ENCODE measurements at regions not wholly inside any gene's neighbourhood (a gene's known extent, or its start where the extent isn't known, plus 50 kb on each side); places are given as distances from the start of the nearest gene placed in this dataset.
"Not testable (repeated sequence)": the region's sequence is repeated elsewhere in the genome, so short reads cannot be mapped to it uniquely, and the experiment has no call there.

DNA sequence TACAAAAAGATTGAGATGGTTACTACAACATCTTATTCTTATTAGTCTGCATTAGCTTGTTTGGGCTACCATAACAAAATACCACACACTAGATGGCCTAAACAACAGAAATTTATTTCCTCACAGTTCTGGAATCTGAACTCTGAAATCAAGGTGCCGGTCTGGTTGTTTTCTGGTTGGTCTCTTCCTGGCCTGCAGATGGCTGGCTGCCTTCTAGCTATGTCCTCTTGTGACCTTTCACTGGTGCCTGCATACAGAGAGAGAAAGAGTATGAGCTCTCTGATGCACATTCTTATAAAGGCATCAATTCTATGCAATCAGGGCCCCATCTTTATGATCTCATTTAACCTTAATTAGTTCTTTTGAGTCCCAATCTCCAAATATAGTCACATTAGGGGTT, 696.5 kb downstream of the TDRD15 start:
- H3K4me3 ChIP-seq (ENCODE audit: low read length), result no peak overlapping the region
- no peaks in the 10 kb centered on the region for H3K27me3 ChIP-seq (ENCODE audit: control insufficient read depth, insufficient read depth, low read length)
- H3K9ac ChIP-seq (ENCODE audit: low read length), result no peak overlapping the region
- no peaks in the 10 kb centered on the region for H3K36me3 ChIP-seq (ENCODE audit: control insufficient read depth, insufficient read depth, low read length)
- H3K4me1 ChIP-seq (ENCODE audit: control insufficient read depth, insufficient read depth, low read length), result no peaks in the 10 kb centered on the region
- H3K27ac ChIP-seq (ENCODE audit: low read depth, low read length), result no peak overlapping the region

DNA sequence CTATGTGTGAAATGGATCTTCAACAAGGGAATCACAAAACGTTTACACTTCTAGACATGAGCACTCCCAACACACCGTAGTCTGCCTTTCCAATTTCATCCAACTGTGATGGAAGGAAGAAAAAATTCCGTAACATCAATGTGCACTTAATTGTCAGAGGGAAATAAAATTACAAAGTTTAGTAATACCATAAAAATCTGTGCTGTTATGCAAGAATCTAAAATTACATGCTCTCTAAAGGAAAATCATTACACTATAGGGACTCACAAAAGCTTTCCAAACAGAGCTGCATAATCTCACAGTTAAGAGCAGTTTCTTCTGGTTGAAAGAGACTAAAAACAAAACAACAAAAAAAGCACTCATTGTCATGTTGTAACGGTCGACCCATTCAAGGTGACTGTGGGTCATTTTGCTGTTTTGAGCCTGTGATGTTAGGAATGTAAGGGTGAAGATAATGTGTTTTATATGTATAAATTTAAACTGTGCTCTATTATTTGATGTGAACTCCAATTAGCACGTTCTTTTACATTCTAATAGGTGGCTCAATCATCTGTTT, 698.0 kb downstream of the TDRD15 start:
- Histone ChIP-seq H3K4me1 (ENCODE audit: control insufficient read depth, insufficient read depth, low read length) (no peaks in the 10 kb centered on the region), H3K36me3 (ENCODE audit: control insufficient read depth, insufficient read depth, low read length) (no peaks in the 10 kb centered on the region), H3K4me3 (ENCODE audit: low read length) (no peak overlapping the region), H3K27ac (ENCODE audit: low read depth, low read length) (no peak overlapping the region), H3K27me3 (ENCODE audit: control insufficient read depth, insufficient read depth, low read length) (no peaks in the 10 kb centered on the region), H3K9ac (ENCODE audit: low read length) (no peak overlapping the region)

DNA sequence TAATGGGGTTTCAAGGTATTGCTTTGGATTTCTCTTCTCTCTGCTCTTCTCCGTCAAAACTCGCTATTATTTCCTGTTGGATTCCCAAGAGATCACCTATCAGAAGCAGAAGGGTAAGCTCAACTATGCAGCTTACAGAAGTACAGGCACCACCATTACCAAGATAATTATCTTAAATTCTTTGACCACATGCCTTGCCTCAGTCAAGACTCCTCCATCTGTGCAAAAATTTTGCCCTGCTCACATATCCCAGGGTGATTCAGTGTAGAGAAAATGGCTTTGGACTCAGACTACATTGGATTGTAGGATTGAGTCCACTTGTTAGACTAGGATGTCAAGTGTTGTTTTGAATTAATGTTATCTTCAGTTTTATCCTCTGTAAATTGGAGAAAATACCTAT, 698.7 kb downstream of the TDRD15 start:
- Histone ChIP-seq H3K4me3 (ENCODE audit: low read length) (no peak overlapping the region), H3K36me3 (ENCODE audit: control insufficient read depth, insufficient read depth, low read length) (no peaks in the 10 kb centered on the region), H3K9ac (ENCODE audit: low read length) (no peak overlapping the region), H3K27me3 (ENCODE audit: control insufficient read depth, insufficient read depth, low read length) (no peaks in the 10 kb centered on the region), H3K4me1 (ENCODE audit: control insufficient read depth, insufficient read depth, low read length) (no peaks in the 10 kb centered on the region), H3K27ac (ENCODE audit: low read depth, low read length) (no peak overlapping the region)

DNA sequence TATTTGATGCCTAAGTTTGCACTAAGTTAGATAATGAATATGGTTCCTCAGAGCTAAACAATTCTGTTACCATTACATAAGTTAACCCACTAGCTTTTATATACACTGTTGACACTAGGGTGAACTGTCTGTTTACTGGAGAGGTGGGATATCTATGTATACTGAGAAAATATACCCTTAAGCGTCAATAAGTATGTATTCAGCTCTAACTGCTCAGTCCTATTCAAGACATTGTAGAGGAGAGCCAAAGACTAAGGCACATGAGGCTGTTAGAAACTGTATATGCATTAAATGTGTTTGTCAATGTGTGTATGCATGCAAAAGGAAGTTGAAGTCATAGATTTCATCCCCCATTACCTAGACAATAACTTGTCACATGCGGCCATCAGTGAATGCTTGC, 710.0 kb downstream of the TDRD15 start:
- Histone ChIP-seq H3K36me3 (ENCODE audit: control insufficient read depth, insufficient read depth, low read length) (no peaks in the 10 kb centered on the region), H3K27ac (ENCODE audit: low read depth, low read length) (no peak overlapping the region), H3K9ac (ENCODE audit: low read length) (no peak overlapping the region), H3K27me3 (ENCODE audit: control insufficient read depth, insufficient read depth, low read length) (no peaks in the 10 kb centered on the region), H3K4me1 (ENCODE audit: control insufficient read depth, insufficient read depth, low read length) (no peaks in the 10 kb centered on the region), H3K4me3 (ENCODE audit: low read length) (no peak overlapping the region)

DNA sequence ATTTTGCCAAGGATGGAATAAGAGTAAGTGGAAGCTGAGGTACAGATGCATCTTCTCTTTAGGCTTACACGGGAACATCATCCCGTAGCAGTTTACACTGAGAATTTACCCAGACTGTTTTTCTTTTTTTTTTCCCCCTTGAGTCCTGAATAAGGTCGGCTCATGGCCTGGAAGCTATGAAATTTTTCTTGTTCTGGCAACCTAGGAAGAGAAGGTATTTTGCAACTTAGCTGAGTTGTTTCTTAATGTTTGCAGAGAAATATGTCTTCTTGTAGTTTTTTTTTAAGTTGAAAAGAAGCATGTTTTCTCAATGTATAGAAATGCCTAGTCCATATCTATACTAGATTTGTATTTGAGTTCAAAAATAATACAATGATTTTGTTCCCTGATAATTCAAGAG, 712.5 kb downstream of the TDRD15 start:
- no peaks in the 10 kb centered on the region for H3K36me3 ChIP-seq (ENCODE audit: control insufficient read depth, insufficient read depth, low read length)
- H3K9ac ChIP-seq (ENCODE audit: low read length), result no peak overlapping the region
- H3K4me1 ChIP-seq (ENCODE audit: control insufficient read depth, insufficient read depth, low read length), result no peaks in the 10 kb centered on the region
- no peaks in the 10 kb centered on the region for H3K27me3 ChIP-seq (ENCODE audit: control insufficient read depth, insufficient read depth, low read length)
- no peak overlapping the region for H3K27ac ChIP-seq (ENCODE audit: low read depth, low read length)
- no peak overlapping the region for H3K4me3 ChIP-seq (ENCODE audit: low read length)

DNA sequence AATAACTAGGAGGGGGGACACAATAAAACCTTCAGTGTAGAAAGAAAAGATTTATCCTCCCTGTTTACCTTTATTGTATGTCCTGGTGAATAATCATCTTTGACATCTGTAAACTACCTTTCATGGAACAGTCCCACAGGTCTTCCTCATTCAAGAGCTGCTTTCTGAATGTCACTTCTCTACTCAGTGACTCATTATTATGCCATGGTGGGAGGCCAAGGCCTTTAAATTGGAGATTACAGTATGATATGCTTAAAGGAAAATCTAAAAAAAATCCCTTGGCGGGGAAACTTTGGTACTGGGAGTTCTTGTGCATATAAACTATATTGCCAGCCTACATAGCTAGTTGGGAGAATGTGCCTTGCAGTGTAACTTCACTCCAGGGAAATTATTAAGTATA, 713.0 kb downstream of the TDRD15 start:
- Histone ChIP-seq H3K27me3 (ENCODE audit: control insufficient read depth, insufficient read depth, low read length) (no peaks in the 10 kb centered on the region), H3K36me3 (ENCODE audit: control insufficient read depth, insufficient read depth, low read length) (no peaks in the 10 kb centered on the region), H3K9ac (ENCODE audit: low read length) (no peak overlapping the region), H3K4me1 (ENCODE audit: control insufficient read depth, insufficient read depth, low read length) (no peaks in the 10 kb centered on the region), H3K4me3 (ENCODE audit: low read length) (no peak overlapping the region), H3K27ac (ENCODE audit: low read depth, low read length) (no peak overlapping the region)

DNA sequence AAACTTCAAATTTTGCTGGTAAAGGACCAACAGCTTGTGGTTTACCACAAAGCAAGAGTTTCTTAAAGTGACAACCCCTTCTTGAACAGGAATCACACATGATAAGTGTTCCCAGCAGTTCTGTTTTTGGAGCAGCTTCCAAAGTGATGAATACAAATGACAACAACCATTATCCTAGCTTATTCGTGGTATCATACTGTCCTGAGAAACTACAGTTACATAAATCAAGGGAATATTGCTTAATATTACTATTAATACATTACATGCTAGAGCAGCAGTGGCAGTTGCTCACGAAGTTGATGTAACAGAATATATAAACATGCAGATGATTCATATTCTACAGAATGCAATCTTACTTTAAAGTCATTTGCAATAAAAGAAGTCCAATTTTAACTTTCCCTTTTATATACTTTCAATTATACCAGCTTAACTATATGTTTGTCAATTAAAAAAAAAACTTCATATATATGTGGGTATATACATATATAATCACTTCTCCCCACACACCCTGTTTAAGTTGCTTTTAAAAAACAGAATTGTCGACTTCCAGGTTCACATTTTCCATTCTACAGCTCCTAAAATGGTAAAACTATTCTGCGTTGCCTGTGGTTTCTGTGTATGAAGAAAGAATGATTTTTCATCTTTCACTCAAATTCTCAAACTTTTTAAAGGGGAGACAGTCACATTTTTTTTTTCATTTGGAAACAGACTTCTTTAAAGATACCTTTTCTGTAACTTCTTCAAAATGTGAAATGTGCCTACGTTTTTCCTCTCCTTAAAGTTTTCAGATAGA, 713.6 kb downstream of the TDRD15 start:
- H3K9ac ChIP-seq (ENCODE audit: low read length), result no peak overlapping the region
- no peak overlapping the region for H3K27ac ChIP-seq (ENCODE audit: low read depth, low read length)
- no peaks in the 10 kb centered on the region for H3K27me3 ChIP-seq (ENCODE audit: control insufficient read depth, insufficient read depth, low read length)
- H3K4me1 ChIP-seq (ENCODE audit: control insufficient read depth, insufficient read depth, low read length), result no peaks in the 10 kb centered on the region
- H3K4me3 ChIP-seq (ENCODE audit: low read length), result no peak overlapping the region
- H3K36me3 ChIP-seq (ENCODE audit: control insufficient read depth, insufficient read depth, low read length), result no peaks in the 10 kb centered on the region

DNA sequence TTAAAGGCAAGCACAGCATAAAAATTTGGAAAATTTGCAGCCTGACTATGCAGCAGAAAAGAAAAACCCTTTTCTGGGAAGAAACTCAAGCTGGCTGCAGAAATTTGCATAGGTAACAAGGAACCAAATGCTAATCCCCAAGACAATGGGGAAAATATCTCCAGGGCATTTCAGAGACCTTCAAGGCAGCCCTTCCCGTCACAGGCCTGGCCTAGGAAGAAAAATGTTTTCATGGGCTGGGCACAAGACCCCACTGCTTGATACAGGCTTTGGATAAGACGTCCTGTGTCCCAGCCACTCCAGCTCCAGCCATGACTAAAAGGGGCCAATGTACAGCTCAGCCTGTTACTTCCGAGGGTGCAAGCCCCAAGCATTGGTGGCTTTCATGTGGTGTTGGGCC, 717.6 kb downstream of the TDRD15 start:
- no peaks in the 10 kb centered on the region for H3K27me3 ChIP-seq (ENCODE audit: control insufficient read depth, insufficient read depth, low read length)
- no peak overlapping the region for H3K9ac ChIP-seq (ENCODE audit: low read length)
- H3K4me1 ChIP-seq (ENCODE audit: control insufficient read depth, insufficient read depth, low read length), result no peaks in the 10 kb centered on the region
- H3K36me3 ChIP-seq (ENCODE audit: control insufficient read depth, insufficient read depth, low read length), result no peaks in the 10 kb centered on the region
- no peak overlapping the region for H3K27ac ChIP-seq (ENCODE audit: low read depth, low read length)
- no peak overlapping the region for H3K4me3 ChIP-seq (ENCODE audit: low read length)

DNA sequence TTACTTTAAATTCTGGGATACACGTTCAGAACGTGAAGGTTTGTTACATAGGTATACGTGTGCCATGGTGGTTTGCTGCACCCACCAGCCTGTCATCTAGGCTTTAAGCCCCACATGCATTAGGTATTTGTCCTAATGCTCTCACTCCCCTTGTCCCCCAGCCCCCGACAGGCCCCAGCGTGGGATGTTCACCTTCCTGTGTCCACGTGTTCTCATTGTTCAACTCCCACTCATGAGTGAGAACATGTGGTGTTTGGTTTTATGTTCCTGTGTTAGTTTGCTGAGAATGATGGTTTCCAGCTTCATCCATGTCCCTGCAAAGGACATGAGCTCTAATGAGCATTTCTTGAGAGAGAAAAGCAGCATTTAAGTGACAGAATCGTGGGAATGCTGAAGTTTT, 726.6 kb downstream of the TDRD15 start:
- not testable (repeated sequence) for H3K27ac ChIP-seq (ENCODE audit: low read depth, low read length); H3K27me3 ChIP-seq (ENCODE audit: control insufficient read depth, insufficient read depth, low read length); H3K4me1 ChIP-seq (ENCODE audit: control insufficient read depth, insufficient read depth, low read length); H3K4me3 ChIP-seq (ENCODE audit: low read length); H3K36me3 ChIP-seq (ENCODE audit: control insufficient read depth, insufficient read depth, low read length); H3K9ac ChIP-seq (ENCODE audit: low read length)

DNA sequence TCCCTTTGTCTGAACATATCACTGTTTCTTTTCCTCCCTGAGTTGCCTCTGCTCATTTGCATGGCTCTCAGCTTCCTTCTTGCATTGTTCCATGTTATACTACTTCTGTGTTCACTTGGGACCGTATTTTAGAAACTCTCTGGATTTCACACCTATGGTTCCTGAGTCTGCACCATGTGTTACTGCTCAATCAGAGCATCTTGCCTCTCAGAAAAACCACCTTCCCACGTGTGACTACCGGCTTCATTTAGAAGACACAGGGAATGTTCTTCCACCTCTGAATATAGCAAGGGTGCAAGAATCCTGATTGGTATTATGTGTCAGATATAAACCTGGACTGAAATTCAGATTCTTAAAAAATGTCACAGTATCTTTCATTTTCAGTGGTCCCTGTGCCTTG, 731.2 kb downstream of the TDRD15 start:
- Histone ChIP-seq H3K27me3 (ENCODE audit: control insufficient read depth, insufficient read depth, low read length) (no peaks in the 10 kb centered on the region), H3K27ac (ENCODE audit: low read depth, low read length) (no peak overlapping the region), H3K4me3 (ENCODE audit: low read length) (no peak overlapping the region), H3K9ac (ENCODE audit: low read length) (no peak overlapping the region), H3K36me3 (ENCODE audit: control insufficient read depth, insufficient read depth, low read length) (no peaks in the 10 kb centered on the region), H3K4me1 (ENCODE audit: control insufficient read depth, insufficient read depth, low read length) (no peaks in the 10 kb centered on the region)

DNA sequence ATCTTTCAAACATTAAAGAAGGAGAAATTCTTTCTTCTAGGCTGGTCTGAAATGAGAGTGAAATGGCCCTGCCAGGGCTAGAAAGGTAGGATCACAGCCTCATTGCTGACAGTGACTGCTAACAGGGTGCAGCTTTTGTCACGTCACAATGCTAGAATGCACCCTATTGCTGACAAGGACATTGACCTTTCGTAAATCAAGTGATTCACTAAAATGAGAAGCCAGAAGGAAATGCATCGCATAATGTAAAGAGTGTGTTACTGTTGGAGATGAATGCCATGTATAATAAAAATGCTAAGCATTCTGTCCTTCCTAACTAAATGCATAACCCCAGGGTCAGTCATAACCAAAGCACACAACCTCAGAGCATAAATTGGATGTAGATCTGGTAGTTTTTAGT, 732.9 kb downstream of the TDRD15 start:
- Histone ChIP-seq H3K9ac (ENCODE audit: low read length) (no peak overlapping the region), H3K27ac (ENCODE audit: low read depth, low read length) (no peak overlapping the region), H3K27me3 (ENCODE audit: control insufficient read depth, insufficient read depth, low read length) (no peaks in the 10 kb centered on the region), H3K4me3 (ENCODE audit: low read length) (no peak overlapping the region), H3K36me3 (ENCODE audit: control insufficient read depth, insufficient read depth, low read length) (no peaks in the 10 kb centered on the region), H3K4me1 (ENCODE audit: control insufficient read depth, insufficient read depth, low read length) (no peaks in the 10 kb centered on the region)

DNA sequence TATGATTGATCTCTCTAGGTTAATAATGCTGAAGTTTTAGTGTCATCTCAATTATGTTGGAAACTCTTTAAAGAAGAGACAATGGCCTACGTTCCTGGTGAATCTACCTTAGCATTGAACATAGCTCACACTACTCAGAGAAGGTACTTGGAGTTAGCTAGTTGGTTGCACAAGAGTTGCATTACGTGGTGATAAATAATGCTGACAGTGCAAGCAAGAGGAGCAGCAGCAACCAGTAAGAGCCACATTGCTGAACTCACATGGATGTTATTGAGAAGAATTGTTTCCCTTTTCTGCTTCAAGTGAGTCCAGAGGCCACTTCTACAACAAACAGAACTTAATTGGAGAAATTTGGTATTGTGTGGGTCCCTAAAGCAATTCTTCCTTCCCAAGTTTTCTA, 737.1 kb downstream of the TDRD15 start:
- no peaks in the 10 kb centered on the region for H3K4me1 ChIP-seq (ENCODE audit: control insufficient read depth, insufficient read depth, low read length)
- H3K27me3 ChIP-seq (ENCODE audit: control insufficient read depth, insufficient read depth, low read length), result no peaks in the 10 kb centered on the region
- no peak overlapping the region for H3K4me3 ChIP-seq (ENCODE audit: low read length)
- H3K27ac ChIP-seq (ENCODE audit: low read depth, low read length), result no peak overlapping the region
- no peaks in the 10 kb centered on the region for H3K36me3 ChIP-seq (ENCODE audit: control insufficient read depth, insufficient read depth, low read length)
- no peak overlapping the region for H3K9ac ChIP-seq (ENCODE audit: low read length)

DNA sequence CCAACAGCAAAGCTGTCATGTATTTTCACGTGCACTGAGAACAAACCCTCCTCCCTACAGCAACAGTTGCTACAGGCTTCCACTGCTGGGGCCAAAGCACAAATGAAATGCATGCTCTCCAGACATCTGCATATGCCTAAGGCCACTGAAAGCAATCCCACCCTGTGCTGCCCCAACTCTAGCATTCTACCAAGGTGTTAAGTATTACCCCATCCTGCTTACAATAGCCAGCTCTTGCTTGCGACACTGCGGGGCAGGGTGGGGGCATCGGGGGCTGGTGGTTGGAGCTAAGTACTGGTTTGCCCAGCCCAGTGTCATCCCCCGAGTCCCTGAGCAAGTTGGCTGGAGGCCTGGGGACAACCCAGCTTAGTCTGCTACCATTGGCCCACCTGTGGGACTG, 742.5 kb downstream of the TDRD15 start:
- Histone ChIP-seq H3K36me3 (ENCODE audit: control insufficient read depth, insufficient read depth, low read length) (no peaks in the 10 kb centered on the region), H3K27me3 (ENCODE audit: control insufficient read depth, insufficient read depth, low read length) (peaks cover 2% of the 10 kb centered on the region), H3K27ac (ENCODE audit: low read depth, low read length) (no peak overlapping the region), H3K4me3 (ENCODE audit: low read length) (no peak overlapping the region), H3K9ac (ENCODE audit: low read length) (no peak overlapping the region), H3K4me1 (ENCODE audit: control insufficient read depth, insufficient read depth, low read length) (no peaks in the 10 kb centered on the region)

Measured in rectal smooth muscle tissue (tissue), 1 donor.